GM18867 (cell line): ENCODE measurements at regions not wholly inside any gene's neighbourhood (a gene's known extent, or its start where the extent isn't known, plus 50 kb on each side); places are given as distances from the start of the nearest gene placed in this dataset.
"Not testable (repeated sequence)": the region's sequence is repeated elsewhere in the genome, so short reads cannot be mapped to it uniquely, and the experiment has no call there.

Experiments used
- ATAC-seq: cut with Tn5 transposase; IDR thresholded peaks from one replicate; pipeline ENCODE4 v1.9.1; 2021; ENCODE audit warnings: mild to moderate bottlenecking, moderate library complexity; ENCODE audit not compliant: unreplicated experiment

- no peak for ATAC-seq
Measured at GRCh38 chr6:22738194-22738593, 168.8 kb downstream of the HDGFL1 start.

- ATAC-seq: no peak
Measured at GRCh38 chr6:22747571-22747970, 178.2 kb downstream of the HDGFL1 start.

- ATAC-seq: no peak
Measured at GRCh38 chr6:22748681-22749080, 179.3 kb downstream of the HDGFL1 start.

GRCh38 chr6:22749696-22750095 is 180.3 kb downstream of the HDGFL1 start:
- no peak for ATAC-seq

GRCh38 chr6:22751223-22751622 is 181.9 kb downstream of the HDGFL1 start:
- no peak for ATAC-seq

GRCh38 chr6:22752522-22752921 is 183.2 kb downstream of the HDGFL1 start:
- no peak for ATAC-seq

GRCh38 chr6:22754061-22754460 is 184.7 kb downstream of the HDGFL1 start:
- no peak for ATAC-seq

GRCh38 chr6:22755605-22756004 is 186.2 kb downstream of the HDGFL1 start:
- no peak for ATAC-seq

- ATAC-seq: no peak
Measured at GRCh38 chr6:22756365-22756764, 187.0 kb downstream of the HDGFL1 start.

- no peak for ATAC-seq
Measured at GRCh38 chr6:22764496-22764895, 195.1 kb downstream of the HDGFL1 start.

GRCh38 chr6:22765015-22765414 is 195.6 kb downstream of the HDGFL1 start:
- no peak for ATAC-seq

- ATAC-seq: no peak
Measured at GRCh38 chr6:22766979-22767378, 197.6 kb downstream of the HDGFL1 start.

GRCh38 chr6:22770054-22770453 is 200.7 kb downstream of the HDGFL1 start:
- no peak for ATAC-seq

- no peak for ATAC-seq
Measured at GRCh38 chr6:22774129-22774528, 204.8 kb downstream of the HDGFL1 start.

- ATAC-seq: not testable (repeated sequence)
Measured at GRCh38 chr6:22778438-22778837, 209.1 kb downstream of the HDGFL1 start.

- ATAC-seq: no peak
Measured at GRCh38 chr6:22779062-22779461, 209.7 kb downstream of the HDGFL1 start.

GRCh38 chr6:22783931-22784330 is 214.6 kb downstream of the HDGFL1 start:
- ATAC-seq: no peak

GRCh38 chr6:22784601-22785410 is 215.4 kb downstream of the HDGFL1 start:
- ATAC-seq: no peak

- no peak for ATAC-seq
Measured at GRCh38 chr6:22788038-22788437, 218.7 kb downstream of the HDGFL1 start.

GRCh38 chr6:22789315-22789714 is 219.9 kb downstream of the HDGFL1 start:
- ATAC-seq: no peak

GRCh38 chr6:22794844-22795243 is 225.5 kb downstream of the HDGFL1 start:
- ATAC-seq: no peak

- ATAC-seq: no peak
Measured at GRCh38 chr6:22800451-22800850, 231.1 kb downstream of the HDGFL1 start.

- no peak for ATAC-seq
Measured at GRCh38 chr6:22801831-22802230, 232.5 kb downstream of the HDGFL1 start.
